Vagina (tissue), 2 donors: ENCODE measurements at regions not wholly inside any gene's neighbourhood (a gene's known extent, or its start where the extent isn't known, plus 50 kb on each side); places are given as distances from the start of the nearest gene placed in this dataset.

ENCODE experiments used
- DNase-seq, 2 donors: peaks; one replicate each; pipeline ENCODE4 v3.0.0-alpha.2; 2017; ENCODE audit errors: extremely low spot score in 2 of 2
- H3K27ac ChIP-seq: fragments of 200-600 bp; sonication (generic); one replicate; pipeline ENCODE4 v1.5.1; 2019
- H3K27me3 ChIP-seq: fragments of 200-600 bp; sonication (generic); one replicate; pipeline ENCODE4 v1.5.1; 2019
- H3K36me3 ChIP-seq, 2 donors: fragments of 200-600 bp; sonication (generic); one replicate each; pipeline ENCODE4 v1.5.1; 2017 to 2019
- H3K4me1 ChIP-seq: fragments of 200-600 bp; sonication (generic); one replicate; pipeline ENCODE4 v1.5.1; 2019
- H3K4me3 ChIP-seq, 2 donors: fragments of 200-600 bp; sonication (generic); 1 replicate in 1 of 2; 2 replicates in 1 of 2; pipeline ENCODE4 v1.5.1; 2016 to 2019
- H3K9me3 ChIP-seq: fragments of 200-600 bp; sonication (generic); one replicate; pipeline ENCODE4 v1.5.1; 2019
- POLR2A ChIP-seq, 2 donors: fragments of 450-650 bp; IDR thresholded peaks; one replicate each; pipeline ENCODE4 v1.6.1; 2017; ENCODE audit warnings: antibody characterized with exemption in 2 of 2, mild to moderate bottlenecking in 2 of 2, moderate library complexity in 2 of 2
- POLR2AphosphoS5 ChIP-seq, 2 donors: sonication (generic); formaldehyde crosslinking; IDR thresholded peaks; one replicate each; pipeline ENCODE4 v1.9.0; 2017; ENCODE audit warnings: antibody characterized with exemption in 2 of 2, mild to moderate bottlenecking in 2 of 2, low read depth in 1 of 2; ENCODE audit not compliant: insufficient read depth in 1 of 2
- intact Hi-C: fragments of 100-400 bp; cut with DNase I; formaldehyde crosslinking; loops from one replicate; pipeline ENCODE4 v1.15.1; 2023
- TF ChIP-seq, protein P1 (sequence below), 3 experiments: fragments of 450-650 bp in 2 of 3; fragments of 200-600 bp in 1 of 3; sonication (generic) in 1 of 3; IDR thresholded peaks; one replicate each; pipeline ENCODE4 v1.5.1; 2017 to 2019; ENCODE audit warnings: antibody characterized with exemption in 3 of 3, mild to moderate bottlenecking in 2 of 3, moderate library complexity in 2 of 3

DNA sequence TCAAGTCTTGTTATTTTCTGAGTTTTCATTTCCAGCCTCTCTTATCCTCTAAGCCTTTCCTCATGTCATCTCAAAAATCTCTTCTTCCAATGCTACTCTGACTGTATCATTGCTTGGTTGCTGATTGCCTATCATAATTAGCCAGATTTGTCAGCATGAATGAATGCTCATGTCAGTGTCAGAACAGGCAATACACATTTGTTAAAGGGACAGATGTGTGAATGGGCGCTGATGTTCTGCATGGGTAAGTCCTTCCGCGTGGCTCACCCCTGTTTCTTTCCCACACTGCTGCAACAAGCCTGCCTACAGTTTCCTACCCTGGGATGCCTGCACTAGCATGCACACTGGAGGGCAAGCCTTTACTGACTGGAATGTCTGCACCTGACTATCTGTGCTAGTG, 100.6 kb downstream of the RHOU start:
- intact Hi-C loops, result no loop called here
- Histone ChIP-seq H3K27ac (no peak overlapping the region), H3K27me3 (no peaks in the 10 kb centered on the region), H3K36me3 (no peaks in the 10 kb centered on the region), H3K4me1 (peaks cover 32% of the 10 kb centered on the region), H3K4me3 (no peak overlapping the region), H3K9me3 (no peaks in the 10 kb centered on the region)
- DNase-seq, result no peak
- TF ChIP-seq POLR2A (IDR thresholded peaks at IDR 0.05) (no peak), POLR2AphosphoS5 (IDR thresholded peaks at IDR 0.05; ENCODE audit: insufficient read depth in 1 of 2, low read depth in 1 of 2) (no peak)
- TF ChIP-seq, protein P1, sequence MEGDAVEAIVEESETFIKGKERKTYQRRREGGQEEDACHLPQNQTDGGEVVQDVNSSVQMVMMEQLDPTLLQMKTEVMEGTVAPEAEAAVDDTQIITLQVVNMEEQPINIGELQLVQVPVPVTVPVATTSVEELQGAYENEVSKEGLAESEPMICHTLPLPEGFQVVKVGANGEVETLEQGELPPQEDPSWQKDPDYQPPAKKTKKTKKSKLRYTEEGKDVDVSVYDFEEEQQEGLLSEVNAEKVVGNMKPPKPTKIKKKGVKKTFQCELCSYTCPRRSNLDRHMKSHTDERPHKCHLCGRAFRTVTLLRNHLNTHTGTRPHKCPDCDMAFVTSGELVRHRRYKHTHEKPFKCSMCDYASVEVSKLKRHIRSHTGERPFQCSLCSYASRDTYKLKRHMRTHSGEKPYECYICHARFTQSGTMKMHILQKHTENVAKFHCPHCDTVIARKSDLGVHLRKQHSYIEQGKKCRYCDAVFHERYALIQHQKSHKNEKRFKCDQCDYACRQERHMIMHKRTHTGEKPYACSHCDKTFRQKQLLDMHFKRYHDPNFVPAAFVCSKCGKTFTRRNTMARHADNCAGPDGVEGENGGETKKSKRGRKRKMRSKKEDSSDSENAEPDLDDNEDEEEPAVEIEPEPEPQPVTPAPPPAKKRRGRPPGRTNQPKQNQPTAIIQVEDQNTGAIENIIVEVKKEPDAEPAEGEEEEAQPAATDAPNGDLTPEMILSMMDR (IDR thresholded peaks at IDR 0.05), result no peak

DNA sequence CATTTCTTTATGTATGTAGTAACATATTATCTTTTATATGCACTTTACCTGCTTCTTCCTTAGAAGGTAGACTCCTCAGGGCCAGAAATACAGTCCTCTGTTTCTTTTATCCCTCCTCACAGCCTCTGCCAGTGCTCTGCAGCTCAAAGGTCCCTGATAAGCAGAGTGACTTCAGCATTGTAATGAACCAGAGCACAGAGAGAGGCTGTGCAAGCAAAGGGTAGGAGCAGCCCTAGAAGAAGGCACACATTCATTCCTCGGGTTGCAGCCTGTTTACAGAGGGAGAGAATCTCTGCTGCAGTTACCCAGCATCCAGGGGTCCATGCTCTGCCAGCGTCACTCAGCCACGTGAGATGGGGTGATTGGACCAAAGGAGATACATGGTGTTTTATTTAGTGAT, 101.1 kb downstream of the RHOU start:
- intact Hi-C loops, result no loop called here
- no peak overlapping the region for H3K27ac ChIP-seq
- H3K9me3 ChIP-seq, result no peaks in the 10 kb centered on the region
- no peak overlapping the region for H3K4me3 ChIP-seq
- DNase-seq, result no peak
- H3K4me1 ChIP-seq, result peaks cover 28% of the 10 kb centered on the region
- no peaks in the 10 kb centered on the region for H3K27me3 ChIP-seq
- no peaks in the 10 kb centered on the region for H3K36me3 ChIP-seq
- TF ChIP-seq, protein P1 (IDR thresholded peaks at IDR 0.05), result no peak
- TF ChIP-seq POLR2AphosphoS5 (IDR thresholded peaks at IDR 0.05; ENCODE audit: insufficient read depth in 1 of 2, low read depth in 1 of 2) (no peak), POLR2A (IDR thresholded peaks at IDR 0.05) (no peak)

DNA sequence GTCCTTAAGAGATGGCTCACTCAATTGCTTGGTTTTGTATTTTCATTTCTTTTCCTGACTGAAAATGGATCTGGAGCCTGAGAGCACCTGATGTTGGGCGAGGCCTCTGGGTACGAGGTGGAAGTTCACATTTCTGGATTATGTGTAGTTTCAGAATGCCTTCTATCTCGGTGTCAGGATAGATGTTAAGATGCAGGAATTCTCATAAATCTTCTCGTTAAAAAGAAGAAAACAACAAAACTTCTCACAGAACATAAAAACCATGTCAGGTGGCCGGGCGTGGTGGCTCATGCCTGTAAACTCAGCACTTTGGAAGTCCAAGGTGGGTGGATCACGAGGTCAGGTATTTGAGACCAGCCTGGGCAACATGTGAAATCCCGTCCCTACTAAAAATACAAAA, 101.8 kb downstream of the RHOU start:
- Histone ChIP-seq H3K4me1 (peaks cover 32% of the 10 kb centered on the region), H3K4me3 (no peak overlapping the region), H3K27ac (peak overlapping the region; percentile 76), H3K27me3 (no peaks in the 10 kb centered on the region), H3K9me3 (no peaks in the 10 kb centered on the region), H3K36me3 (no peaks in the 10 kb centered on the region)
- intact Hi-C loops, result no loop called here
- no peak for TF ChIP-seq POLR2A (IDR thresholded peaks at IDR 0.05)
- TF ChIP-seq POLR2AphosphoS5 (IDR thresholded peaks at IDR 0.05; ENCODE audit: insufficient read depth in 1 of 2, low read depth in 1 of 2), result no peak
- TF ChIP-seq, protein P1 (IDR thresholded peaks at IDR 0.05), result no peak
- no peak for DNase-seq

DNA sequence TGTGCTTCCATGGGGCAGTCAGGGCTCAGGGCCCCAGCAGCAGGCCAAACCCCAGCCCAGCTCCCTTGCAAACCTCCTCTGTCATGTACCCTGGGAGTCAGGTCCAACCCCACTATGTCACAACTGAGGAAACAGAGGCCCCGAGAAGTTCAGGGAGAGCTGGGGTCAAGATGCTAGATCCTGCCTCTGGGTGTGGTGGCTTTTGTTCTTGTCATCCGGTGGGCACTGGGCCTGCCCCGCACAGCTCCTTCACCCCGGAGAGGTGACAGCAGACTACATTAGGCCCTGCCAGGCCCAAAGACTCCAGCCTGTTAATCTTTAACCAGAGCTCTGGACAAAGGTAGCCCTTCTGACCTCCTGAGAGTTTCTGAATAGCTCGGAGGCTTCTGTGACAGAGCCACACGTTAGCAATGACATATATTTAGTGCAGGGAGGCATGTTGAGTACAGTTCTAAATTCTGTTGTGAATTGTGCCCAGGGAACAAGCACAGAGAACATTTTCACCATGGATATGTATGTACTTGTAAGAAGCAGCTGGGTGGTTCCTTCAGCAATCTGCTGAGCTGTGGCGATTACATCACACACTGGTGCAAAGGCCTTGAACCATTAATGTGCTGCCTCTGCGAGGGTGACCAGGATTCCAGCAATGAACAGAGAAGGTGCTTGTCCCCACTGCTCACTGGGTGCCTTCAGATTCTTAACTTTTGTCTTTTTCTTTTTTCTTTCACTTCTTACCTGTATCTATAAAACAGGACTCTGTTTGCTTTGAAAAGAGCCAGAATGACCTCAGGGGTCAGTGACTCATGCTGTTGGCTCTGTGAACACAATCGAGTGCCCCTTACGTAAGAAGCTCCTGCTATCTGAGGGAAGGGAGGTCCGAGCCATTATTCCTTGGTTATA, 102.8 kb downstream of the RHOU start:
- DNase-seq, result no peak
- H3K27ac ChIP-seq, result peak overlapping the region; percentile 76
- no peak overlapping the region for H3K4me3 ChIP-seq
- H3K4me1 ChIP-seq, result peaks cover 38% of the 10 kb centered on the region
- H3K9me3 ChIP-seq, result no peaks in the 10 kb centered on the region
- H3K36me3 ChIP-seq, result no peaks in the 10 kb centered on the region
- no peaks in the 10 kb centered on the region for H3K27me3 ChIP-seq
- intact Hi-C loops, result no loop called here
- TF ChIP-seq POLR2A (IDR thresholded peaks at IDR 0.05) (no peak), POLR2AphosphoS5 (IDR thresholded peaks at IDR 0.05; ENCODE audit: insufficient read depth in 1 of 2, low read depth in 1 of 2) (peak; percentile 13 to 88)
- TF ChIP-seq, protein P1 (IDR thresholded peaks at IDR 0.05), result no peak
